Posterior vena cava (tissue), 2 donors: ENCODE measurements at regions not wholly inside any gene's neighbourhood (a gene's known extent, or its start where the extent isn't known, plus 50 kb on each side); places are given as distances from the start of the nearest gene placed in this dataset.

Source experiments
- DNase-seq: peaks from one replicate; pipeline ENCODE4 v3.0.0-alpha.2; 2020; ENCODE audit warnings: low spot score
- intact Hi-C, 2 donors: fragments of 100-400 bp; cut with DNase I; formaldehyde crosslinking; loops; one replicate each; pipeline versions ENCODE4 v1.14.1 to v1.14.2; 2022 to 2023
- donor health status: DM: yes; HTN: yes; CAD: no.
- donor health status: DM: yes; HTN: yes; CAD: no.

GRCh38 chrX:45748369-45748774 is 547.7 kb upstream of the DIPK2B start:
- no peak for DNase-seq
- intact Hi-C loops, result no loop called here

- intact Hi-C loops, result no loop called here
- DNase-seq, result no peak
Observed at GRCh38 chrX:45747905-45748304, 547.2 kb upstream of the DIPK2B start.

- no peak for DNase-seq
- intact Hi-C loops, result no loop called here
Observed at GRCh38 chrX:45745479-45745878, 544.8 kb upstream of the DIPK2B start.

GRCh38 chrX:45743906-45744625 is 543.4 kb upstream of the DIPK2B start:
- no peak for DNase-seq
- intact Hi-C loops, result no loop called here

DNA sequence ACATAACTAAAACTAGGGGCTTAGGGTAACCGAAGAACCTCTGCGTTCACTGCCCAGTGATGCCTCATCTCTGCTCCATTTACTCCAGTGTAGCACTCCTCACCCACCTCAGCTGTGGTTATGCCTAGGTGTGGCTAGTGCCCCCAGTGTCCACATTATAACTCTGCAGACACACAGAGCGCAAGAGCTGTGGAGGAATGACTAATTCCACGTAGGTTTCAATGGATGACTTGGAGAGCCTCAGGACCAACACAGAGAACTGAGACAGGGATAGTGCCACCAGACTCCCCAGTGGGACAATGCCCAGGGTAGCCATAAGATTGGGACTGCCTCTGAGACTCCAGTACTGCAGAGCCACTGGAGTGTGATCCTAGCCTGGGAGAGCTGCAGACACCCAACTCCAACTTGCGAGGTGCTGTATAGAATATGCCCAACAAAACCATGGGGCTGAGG is 542.4 kb upstream of the DIPK2B start:
- DNase-seq, result no peak
- intact Hi-C loops, result no loop called here

DNA sequence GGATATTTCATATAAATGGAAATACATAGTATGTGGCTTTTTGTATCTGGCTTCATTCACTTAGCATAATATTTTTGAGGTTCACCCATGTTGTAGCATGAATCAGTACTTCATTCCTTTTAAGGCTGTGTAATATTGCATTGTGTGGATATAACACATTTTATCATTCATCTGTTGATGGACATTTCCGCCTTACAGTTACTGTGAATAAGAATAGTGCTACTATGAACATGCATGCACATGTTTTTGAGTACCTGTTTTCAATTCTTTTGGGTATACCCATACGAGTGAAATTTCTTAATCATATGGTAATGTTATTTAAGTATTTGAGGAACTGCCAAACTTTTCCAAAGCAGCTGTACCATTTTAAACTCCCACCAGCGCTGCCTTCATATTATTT is 539.6 kb upstream of the DIPK2B start:
- intact Hi-C loops, result no loop called here
- no peak for DNase-seq

- intact Hi-C loops, result no loop called here
- DNase-seq, result no peak
Observed at GRCh38 chrX:45735571-45735970, 534.9 kb upstream of the DIPK2B start.

GRCh38 chrX:45731448-45731847 is 530.8 kb upstream of the DIPK2B start:
- intact Hi-C loops, result no loop called here
- DNase-seq, result no peak

GRCh38 chrX:45727761-45728160 is 527.1 kb upstream of the DIPK2B start:
- no peak for DNase-seq
- intact Hi-C loops, result no loop called here

- no peak for DNase-seq
- intact Hi-C loops, result no loop called here
Observed at GRCh38 chrX:45722471-45722870, 521.8 kb upstream of the DIPK2B start.

- DNase-seq, result no peak
- intact Hi-C loops, result no loop called here
Observed at GRCh38 chrX:45719751-45720501, 519.2 kb upstream of the DIPK2B start.

- DNase-seq, result no peak
- intact Hi-C loops, result no loop called here
Observed at GRCh38 chrX:45718676-45719075, 518.0 kb upstream of the DIPK2B start.

DNA sequence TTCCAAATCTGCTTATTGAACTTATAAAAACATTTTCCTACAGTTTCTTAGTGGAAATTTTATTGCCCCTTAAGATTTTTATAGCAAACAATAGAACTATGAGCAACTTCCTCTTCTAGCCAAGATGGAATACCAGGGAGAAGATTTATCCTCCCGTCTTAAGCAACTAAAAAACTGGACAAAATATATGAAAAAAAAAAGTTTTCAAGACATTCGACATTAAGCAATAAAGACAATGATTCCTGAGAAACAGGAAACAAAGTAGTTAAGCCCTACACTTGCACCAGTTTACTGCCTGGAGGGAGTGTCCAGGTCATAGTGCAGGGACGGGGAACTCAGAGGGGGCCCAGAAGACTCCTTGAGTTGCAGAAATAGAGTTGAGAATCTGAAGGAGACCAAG is 516.1 kb upstream of the DIPK2B start:
- no peak for DNase-seq
- intact Hi-C loops, result no loop called here

- no peak for DNase-seq
- intact Hi-C loops, result no loop called here
Observed at GRCh38 chrX:45715748-45716147, 515.1 kb upstream of the DIPK2B start.

- intact Hi-C loops, result no loop called here
- no peak for DNase-seq
Observed at GRCh38 chrX:45714866-45715265, 514.2 kb upstream of the DIPK2B start.

DNA sequence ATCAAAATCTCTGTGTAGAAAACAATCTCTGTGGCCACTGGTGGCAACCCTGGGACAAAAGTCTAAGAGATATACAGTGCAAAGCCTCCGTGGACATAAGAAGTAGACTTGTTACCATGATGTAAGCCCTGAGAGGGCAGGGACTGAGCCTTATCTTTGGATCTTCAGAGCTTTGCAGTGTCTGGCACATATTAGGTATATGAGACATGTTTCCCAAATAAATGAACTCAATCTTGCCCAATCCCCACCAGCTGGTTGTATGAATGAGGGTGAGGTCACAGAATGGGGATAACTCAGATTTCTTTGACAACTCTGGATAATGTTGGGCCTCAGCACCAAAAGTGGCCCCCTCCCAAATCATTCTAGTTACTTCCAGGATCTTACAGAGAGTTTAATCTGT is 511.4 kb upstream of the DIPK2B start:
- intact Hi-C loops, result no loop called here
- DNase-seq, result no peak

GRCh38 chrX:45711231-45711630 is 510.6 kb upstream of the DIPK2B start:
- intact Hi-C loops, result no loop called here
- DNase-seq, result no peak

DNA sequence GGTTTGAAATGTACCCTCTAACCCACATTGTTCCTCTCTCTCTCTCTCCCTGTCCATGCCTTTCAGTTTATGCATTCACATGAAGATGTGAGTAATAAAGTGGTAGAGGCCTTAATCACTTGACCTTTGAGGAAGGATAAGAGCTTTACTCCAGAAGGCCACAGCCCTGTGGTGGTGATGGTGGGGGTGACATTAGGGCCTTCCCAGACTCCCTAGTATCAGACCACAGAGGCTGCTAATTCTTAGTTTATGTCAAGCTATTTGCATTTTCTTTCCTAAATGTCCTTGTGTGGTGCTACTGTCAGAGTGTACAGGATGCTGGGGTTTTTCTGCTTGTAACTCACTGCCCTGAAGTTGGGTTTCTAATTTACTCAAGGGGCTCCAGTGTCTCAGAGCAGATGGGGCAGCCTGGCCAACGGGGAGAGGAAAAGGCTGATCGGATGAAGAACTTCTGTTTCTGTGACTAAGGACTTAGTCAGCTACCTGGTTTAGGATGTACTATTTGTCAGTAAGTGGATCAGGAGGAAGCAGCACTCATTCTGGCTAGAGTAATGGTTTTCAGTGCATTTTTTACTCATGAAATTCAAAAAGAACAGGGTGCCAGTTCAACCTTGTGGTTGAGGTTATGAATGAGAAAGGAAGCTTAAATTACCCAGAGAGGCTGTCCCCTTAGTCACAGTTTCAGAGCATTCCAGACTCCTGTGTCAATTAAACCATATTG is 509.6 kb upstream of the DIPK2B start:
- intact Hi-C loops, result no loop called here
- no peak for DNase-seq

DNA sequence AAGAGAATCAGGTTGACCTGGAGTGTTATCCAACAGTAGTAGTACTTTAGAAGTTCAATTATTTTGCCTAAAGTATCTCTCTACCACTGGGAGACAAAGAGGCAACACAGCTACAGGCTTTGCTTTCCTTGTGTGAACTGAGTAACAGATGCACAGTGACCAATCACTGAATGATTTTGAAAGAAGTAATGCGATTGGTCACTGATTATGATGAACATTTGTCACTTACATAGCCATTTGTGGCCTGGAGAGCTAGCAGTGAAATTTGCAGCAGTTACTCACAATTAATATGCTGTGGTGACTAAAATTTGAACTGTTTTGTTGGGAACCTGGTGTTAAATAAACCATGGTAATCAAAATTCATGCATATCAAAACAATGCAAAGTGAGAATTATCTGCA is 508.7 kb upstream of the DIPK2B start:
- no peak for DNase-seq
- intact Hi-C loops, result no loop called here

- DNase-seq, result no peak
- intact Hi-C loops, result no loop called here
Observed at GRCh38 chrX:45699158-45699557, 498.5 kb upstream of the DIPK2B start.
